Mesothelial cell of epicardium (in vitro differentiated cells): ENCODE measurements at regions not wholly inside any gene's neighbourhood (a gene's known extent, or its start where the extent isn't known, plus 50 kb on each side); places are given as distances from the start of the nearest gene placed in this dataset.

Source experiments
- DNase-seq, 2 experiments: peaks; one replicate each; pipeline ENCODE4 v3.0.0; 2021; ENCODE audit warnings: low spot score in 2 of 2; ENCODE audit not compliant: unreplicated experiment in 2 of 2
- H3K27ac Mint-ChIP-seq: 2 replicates; pipeline ENCODE4 v1.8.0; 2021; ENCODE audit warnings: mixed read lengths
- H3K27me3 Mint-ChIP-seq: 2 replicates; pipeline ENCODE4 v1.8.0; 2021; ENCODE audit warnings: low read depth, mixed read lengths
- H3K36me3 Mint-ChIP-seq: 2 replicates; pipeline ENCODE4 v1.8.0; 2021; ENCODE audit warnings: mixed read lengths
- H3K4me1 Mint-ChIP-seq: 2 replicates; pipeline ENCODE4 v1.8.0; 2021; ENCODE audit warnings: mixed read lengths
- H3K4me3 Mint-ChIP-seq: 2 replicates; pipeline ENCODE4 v1.8.0; 2021; ENCODE audit warnings: mild to moderate bottlenecking, moderate library complexity, mixed read lengths
- H3K9me3 Mint-ChIP-seq: 2 replicates; pipeline ENCODE4 v1.8.0; 2021; ENCODE audit warnings: mixed read lengths
- TF ChIP-seq, protein P1 (sequence below): fragments of 200-600 bp; sonication (generic); IDR thresholded peaks from one replicate; pipeline ENCODE4 v1.5.0; 2021; ENCODE audit warnings: antibody characterized with exemption; ENCODE audit not compliant: unreplicated experiment

DNA sequence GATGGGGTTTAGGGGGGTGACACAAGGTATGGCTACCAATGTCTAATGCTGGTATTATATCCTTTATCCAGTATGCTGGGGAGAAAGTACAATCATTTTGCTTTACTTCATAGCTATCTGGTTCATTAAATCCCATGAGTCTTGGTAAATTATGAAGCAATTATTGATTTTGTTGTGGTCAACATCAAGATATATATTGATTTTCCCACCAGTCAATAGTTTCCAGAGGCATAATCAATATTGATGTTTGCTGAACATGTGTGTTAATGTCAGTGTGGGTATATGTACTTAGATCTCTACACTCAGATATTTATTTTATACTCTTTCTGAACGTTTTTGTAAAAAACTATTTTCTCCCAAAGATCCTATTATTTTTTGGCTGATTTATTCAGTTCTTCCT lies 155.5 kb downstream of the BACH1 start:
- H3K9me3 Mint-ChIP-seq, result peaks cover 20% of the 10 kb centered on the region
- H3K27me3 Mint-ChIP-seq, result no peaks in the 10 kb centered on the region
- H3K36me3 Mint-ChIP-seq, result peaks cover 21% of the 10 kb centered on the region
- no peaks in the 10 kb centered on the region for H3K4me1 Mint-ChIP-seq
- no peak for DNase-seq
- TF ChIP-seq, protein P1, sequence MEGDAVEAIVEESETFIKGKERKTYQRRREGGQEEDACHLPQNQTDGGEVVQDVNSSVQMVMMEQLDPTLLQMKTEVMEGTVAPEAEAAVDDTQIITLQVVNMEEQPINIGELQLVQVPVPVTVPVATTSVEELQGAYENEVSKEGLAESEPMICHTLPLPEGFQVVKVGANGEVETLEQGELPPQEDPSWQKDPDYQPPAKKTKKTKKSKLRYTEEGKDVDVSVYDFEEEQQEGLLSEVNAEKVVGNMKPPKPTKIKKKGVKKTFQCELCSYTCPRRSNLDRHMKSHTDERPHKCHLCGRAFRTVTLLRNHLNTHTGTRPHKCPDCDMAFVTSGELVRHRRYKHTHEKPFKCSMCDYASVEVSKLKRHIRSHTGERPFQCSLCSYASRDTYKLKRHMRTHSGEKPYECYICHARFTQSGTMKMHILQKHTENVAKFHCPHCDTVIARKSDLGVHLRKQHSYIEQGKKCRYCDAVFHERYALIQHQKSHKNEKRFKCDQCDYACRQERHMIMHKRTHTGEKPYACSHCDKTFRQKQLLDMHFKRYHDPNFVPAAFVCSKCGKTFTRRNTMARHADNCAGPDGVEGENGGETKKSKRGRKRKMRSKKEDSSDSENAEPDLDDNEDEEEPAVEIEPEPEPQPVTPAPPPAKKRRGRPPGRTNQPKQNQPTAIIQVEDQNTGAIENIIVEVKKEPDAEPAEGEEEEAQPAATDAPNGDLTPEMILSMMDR, result no peak
- no peak overlapping the region for H3K4me3 Mint-ChIP-seq
- no peak overlapping the region for H3K27ac Mint-ChIP-seq

DNA sequence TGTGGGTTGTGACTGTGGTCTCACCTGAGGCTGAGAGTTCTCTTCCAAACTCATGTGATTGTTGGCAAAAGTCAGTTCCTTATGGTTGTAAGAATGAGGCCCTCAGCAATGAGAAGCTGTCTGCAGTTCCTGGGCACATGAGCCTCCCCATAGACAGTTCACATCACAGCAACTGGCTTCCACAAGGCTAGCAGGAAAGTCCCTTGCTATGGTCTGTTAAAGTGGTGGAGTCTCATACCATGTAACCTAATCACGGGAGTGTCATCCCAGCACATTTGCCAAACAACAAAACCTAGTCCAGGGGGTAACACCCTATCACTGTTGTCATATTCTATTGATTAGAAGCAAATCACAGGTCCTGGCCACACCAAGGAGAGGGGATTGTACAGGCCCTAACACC lies 163.8 kb downstream of the BACH1 start:
- TF ChIP-seq, protein P1, result no peak
- Mint-ChIP-seq H3K27me3 (no peaks in the 10 kb centered on the region), H3K36me3 (peaks cover 37% of the 10 kb centered on the region), H3K4me1 (no peaks in the 10 kb centered on the region), H3K4me3 (no peak overlapping the region), H3K9me3 (peaks cover 17% of the 10 kb centered on the region), H3K27ac (no peak overlapping the region)
- DNase-seq, result no peak

DNA sequence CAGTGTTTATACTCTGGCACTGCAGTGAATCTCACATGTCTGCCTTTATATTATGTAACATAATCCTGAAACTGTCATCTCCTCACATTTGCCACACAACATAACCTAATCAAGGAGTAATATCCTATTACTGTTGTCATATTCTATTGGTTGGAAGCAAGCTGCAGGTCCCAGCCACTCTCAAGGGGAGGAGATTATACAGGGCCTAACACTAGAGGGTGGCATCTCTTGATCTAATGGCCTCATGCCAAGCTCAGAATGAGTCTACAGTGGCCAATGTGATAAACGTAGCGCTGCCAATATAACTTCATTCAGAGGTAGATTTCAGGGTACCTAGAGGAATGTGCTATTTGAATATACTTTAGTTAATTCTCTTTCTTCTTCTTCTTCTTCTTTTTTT lies 166.8 kb downstream of the BACH1 start:
- H3K4me1 Mint-ChIP-seq, result peaks cover 7% of the 10 kb centered on the region
- TF ChIP-seq, protein P1, result no peak
- H3K27me3 Mint-ChIP-seq, result no peaks in the 10 kb centered on the region
- peaks cover 31% of the 10 kb centered on the region for H3K36me3 Mint-ChIP-seq
- no peak overlapping the region for H3K4me3 Mint-ChIP-seq
- DNase-seq, result no peak
- H3K27ac Mint-ChIP-seq, result no peak overlapping the region
- peaks cover 17% of the 10 kb centered on the region for H3K9me3 Mint-ChIP-seq

DNA sequence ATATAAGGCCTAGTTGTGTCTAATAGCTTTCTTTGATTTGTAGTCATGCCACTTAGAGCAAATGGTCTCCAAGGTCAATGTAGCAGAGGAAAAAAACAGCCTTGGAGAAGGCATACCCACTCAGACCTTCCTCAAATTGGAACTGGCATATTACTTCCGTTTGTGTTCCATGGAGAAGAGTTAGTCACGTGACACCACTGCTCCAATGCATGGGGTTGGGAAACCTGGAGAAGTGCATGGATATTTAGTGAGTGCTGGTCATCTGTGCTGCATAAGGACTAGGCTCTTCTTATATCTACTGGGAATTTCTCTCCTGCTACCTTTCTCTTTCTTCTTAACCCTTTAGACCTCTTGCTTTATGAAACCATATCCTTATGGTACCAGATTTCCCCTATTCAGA lies 167.8 kb downstream of the BACH1 start:
- no peak for DNase-seq
- H3K9me3 Mint-ChIP-seq, result peaks cover 13% of the 10 kb centered on the region
- TF ChIP-seq, protein P1, result no peak
- no peak overlapping the region for H3K4me3 Mint-ChIP-seq
- H3K27ac Mint-ChIP-seq, result no peak overlapping the region
- H3K4me1 Mint-ChIP-seq, result peaks cover 14% of the 10 kb centered on the region
- H3K27me3 Mint-ChIP-seq, result no peaks in the 10 kb centered on the region
- peaks cover 25% of the 10 kb centered on the region for H3K36me3 Mint-ChIP-seq

DNA sequence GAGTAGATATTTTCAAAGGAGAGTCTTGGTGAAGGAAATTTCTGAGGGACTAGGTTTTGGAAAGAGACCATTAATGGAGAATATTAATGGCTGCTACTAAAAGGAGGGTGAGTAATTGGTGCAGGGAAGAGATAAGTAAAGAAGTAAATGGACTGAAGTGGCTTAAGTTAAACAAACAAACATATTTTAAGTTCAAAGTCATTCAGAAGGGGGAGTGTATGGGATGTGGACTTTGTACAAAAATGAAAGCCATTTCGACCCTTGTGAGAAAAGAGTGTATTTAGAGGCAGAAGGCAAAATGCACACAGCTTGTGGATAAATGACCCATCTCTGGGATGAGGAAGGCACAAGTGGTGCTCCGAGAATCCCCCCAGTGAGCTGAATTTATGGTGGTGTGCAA lies 171.7 kb downstream of the BACH1 start:
- Mint-ChIP-seq H3K36me3 (peaks cover 28% of the 10 kb centered on the region), H3K9me3 (peaks cover 12% of the 10 kb centered on the region), H3K4me1 (peaks cover 21% of the 10 kb centered on the region), H3K27me3 (no peaks in the 10 kb centered on the region), H3K4me3 (no peak overlapping the region), H3K27ac (peak overlapping the region; percentile 61)
- no peak for DNase-seq
- TF ChIP-seq, protein P1, result no peak

DNA sequence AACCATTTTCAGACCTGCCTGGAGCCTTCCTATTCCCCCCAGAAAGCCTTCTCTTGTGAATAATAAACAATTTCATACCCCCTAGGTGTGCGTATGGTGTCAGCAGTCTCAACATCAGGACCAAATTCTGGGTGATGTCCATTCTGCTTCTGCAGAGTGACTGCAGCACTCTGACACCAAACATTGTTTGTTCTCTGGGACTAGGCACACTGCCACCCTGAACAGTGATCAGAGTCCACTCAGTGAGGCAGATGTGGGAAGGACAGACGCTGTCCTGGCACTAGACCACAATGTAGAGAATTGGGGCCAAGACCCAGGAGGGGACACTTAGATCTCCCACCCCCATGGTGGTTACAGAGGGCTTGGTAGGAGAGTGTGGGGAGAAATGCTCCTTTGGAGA lies 175.1 kb downstream of the BACH1 start:
- Mint-ChIP-seq H3K4me3 (no peak overlapping the region), H3K9me3 (peaks cover 3% of the 10 kb centered on the region), H3K27ac (no peak overlapping the region), H3K36me3 (peaks cover 12% of the 10 kb centered on the region), H3K27me3 (no peaks in the 10 kb centered on the region), H3K4me1 (peaks cover 25% of the 10 kb centered on the region)
- no peak for DNase-seq
- TF ChIP-seq, protein P1, result no peak
